Middle frontal gyrus (tissue), 1 donor: ENCODE measurements at regions not wholly inside any gene's neighbourhood (a gene's known extent, or its start where the extent isn't known, plus 50 kb on each side); places are given as distances from the start of the nearest gene placed in this dataset.

ENCODE experiments used
- DNase-seq: peaks from one replicate; pipeline ENCODE4 v3.0.0-alpha.2; 2015; ENCODE audit warnings: low spot score; ENCODE audit errors: extremely low spot score

GRCh38 chr19:32266460-32266859 lies 79.0 kb upstream of the ZNF507 start:
- no peak for DNase-seq

- DNase-seq, result no peak
Observed at GRCh38 chr19:32268381-32268780, 77.0 kb upstream of the ZNF507 start.

GRCh38 chr19:32269831-32270230 lies 75.6 kb upstream of the ZNF507 start:
- no peak for DNase-seq

DNA sequence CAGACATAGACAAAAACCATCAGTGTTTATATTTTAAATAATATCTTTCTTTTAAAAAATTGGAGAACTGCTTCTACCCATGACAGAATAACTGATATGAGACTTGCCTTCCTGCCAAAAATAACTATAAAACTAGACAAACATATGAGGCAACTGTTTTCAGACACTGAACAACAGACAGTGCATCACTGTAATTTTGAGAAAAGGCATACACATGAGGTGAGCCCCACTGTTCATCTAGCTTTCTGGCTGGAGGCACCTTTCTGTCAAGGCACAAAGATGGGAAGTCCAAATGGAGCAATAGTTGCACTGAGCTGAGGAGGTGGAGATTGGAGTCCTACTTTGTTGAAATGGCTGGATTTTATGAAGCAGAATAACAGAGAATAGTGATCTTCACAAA lies 71.9 kb upstream of the ZNF507 start:
- DNase-seq, result no peak

DNA sequence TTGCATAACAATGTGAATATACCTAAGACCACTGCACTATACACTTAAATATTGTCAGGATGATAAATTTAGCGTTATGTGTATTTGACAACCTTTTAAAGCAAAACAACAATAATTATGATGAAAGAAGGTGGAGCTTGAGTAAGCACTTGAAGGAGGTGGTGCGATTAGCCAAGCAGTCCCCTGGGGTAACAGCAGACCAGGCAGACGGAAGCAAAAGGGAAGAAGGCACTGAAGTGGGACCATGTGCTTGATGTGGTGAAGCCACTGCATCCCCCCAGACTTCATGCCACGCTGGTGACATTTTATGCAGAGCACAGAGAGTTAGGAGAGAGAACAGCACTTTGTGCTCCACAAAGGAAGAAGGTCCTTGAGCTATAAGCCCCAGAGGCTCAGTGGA lies 58.3 kb upstream of the ZNF507 start:
- DNase-seq, result no peak

- no peak for DNase-seq
Observed at GRCh38 chr19:32287811-32288227, 57.6 kb upstream of the ZNF507 start.

DNA sequence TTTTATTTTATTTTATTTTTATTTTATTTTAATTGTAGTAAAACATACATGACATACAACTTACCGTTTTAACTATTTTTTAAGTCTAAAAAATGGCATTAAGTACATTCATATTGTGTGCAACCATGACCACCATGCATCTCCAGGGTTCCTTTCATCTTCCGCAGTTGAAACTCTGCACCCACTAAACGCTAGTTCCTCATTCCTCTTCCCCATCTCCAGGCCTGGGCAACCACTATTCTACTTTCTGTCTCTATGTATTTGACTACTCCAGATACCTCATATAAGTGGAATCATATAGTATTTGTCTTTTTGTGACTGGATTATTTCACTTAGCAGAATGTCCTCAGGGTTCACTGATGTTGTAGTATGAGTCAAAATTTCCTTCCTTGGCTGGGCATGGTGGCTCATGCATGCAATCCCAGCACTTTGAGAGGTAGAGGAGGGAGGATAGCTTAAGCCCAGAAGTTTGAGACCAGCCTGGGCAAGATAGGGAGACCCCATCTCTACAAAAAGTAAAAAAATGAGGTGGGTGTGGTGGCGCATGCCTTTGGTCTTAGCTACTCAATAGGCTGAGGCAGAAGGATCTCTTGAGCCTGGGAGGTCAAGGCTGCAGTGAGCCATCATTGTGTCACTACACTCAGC lies 55.7 kb upstream of the ZNF507 start:
- no peak for DNase-seq

DNA sequence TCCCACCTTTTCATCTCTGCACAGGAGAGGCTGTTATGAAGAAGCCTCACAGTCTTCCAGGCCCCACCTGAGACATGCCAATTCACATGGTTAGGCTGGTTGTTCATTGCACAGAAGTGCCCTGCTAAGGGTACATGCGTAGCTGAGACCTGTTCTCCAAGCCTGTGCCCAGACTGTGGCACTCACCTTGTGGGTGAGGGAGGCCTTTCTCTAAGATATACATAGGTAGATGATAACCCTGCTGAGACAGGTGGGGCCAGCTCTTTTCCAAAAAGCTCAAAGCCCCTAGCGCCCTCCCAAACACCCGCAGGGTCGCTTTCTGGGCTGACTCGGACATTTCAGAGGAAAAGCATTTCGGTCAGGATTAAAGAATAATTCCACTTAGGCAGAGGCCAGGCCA lies 53.5 kb upstream of the ZNF507 start:
- DNase-seq, result no peak

DNA sequence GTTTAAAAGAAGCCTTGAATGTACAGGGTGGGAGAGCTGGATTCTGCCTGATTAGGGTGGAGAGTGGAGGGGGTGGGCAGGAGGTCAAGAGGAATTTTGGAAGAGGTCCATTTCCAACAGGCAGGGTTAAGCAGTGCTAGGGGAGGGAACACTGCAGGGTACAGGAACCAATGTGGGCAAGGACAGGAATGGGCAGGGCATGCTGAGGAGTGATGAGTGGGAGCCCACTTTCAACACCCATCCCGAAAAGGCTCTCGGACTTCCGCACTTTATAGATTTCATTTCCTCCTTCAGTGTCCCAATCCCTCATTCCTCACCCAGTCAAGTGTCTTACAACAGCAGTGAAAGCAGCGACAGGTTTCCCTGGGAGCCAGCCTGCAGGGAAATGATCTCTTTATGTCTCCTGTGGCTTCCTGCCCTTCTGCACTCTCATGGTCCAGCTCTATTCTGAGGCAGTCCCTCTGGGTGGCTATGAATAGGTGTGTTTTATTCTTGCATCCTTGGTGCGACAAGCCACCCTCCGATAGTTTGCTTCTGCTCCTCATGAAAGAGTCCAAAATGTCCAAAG lies 50.5 kb upstream of the ZNF507 start:
- DNase-seq, result no peak
